Epidermal melanocyte (primary cell): ENCODE measurements at regions not wholly inside any gene's neighbourhood (a gene's known extent, or its start where the extent isn't known, plus 50 kb on each side); places are given as distances from the start of the nearest gene placed in this dataset.
"Not testable (repeated sequence)": the region's sequence is repeated elsewhere in the genome, so short reads cannot be mapped to it uniquely, and the experiment has no call there.

Experiments used
- DNase-seq: peaks from one replicate; pipeline ENCODE4 v3.0.0; 2011; ENCODE audit warnings: low spot score; ENCODE audit not compliant: insufficient read length

GRCh38 chr7:55261386-55261770 lies 103.8 kb upstream of the LANCL2 start:
- no peak for DNase-seq

- DNase-seq, result not testable (repeated sequence)
These were observed 99.8 kb upstream of the LANCL2 start for GRCh38 chr7:55265328-55265727.

- no peak for DNase-seq
These were observed 99.1 kb upstream of the LANCL2 start for GRCh38 chr7:55265836-55266642.

- DNase-seq, result no peak
These were observed 94.0 kb upstream of the LANCL2 start for GRCh38 chr7:55271069-55271626.

GRCh38 chr7:55271661-55272060 lies 93.5 kb upstream of the LANCL2 start:
- no peak for DNase-seq

GRCh38 chr7:55272328-55272727 lies 92.8 kb upstream of the LANCL2 start:
- no peak for DNase-seq

GRCh38 chr7:55273186-55273980 lies 91.8 kb upstream of the LANCL2 start:
- DNase-seq, result no peak

- DNase-seq, result no peak
These were observed 91.0 kb upstream of the LANCL2 start for GRCh38 chr7:55274156-55274555.

- DNase-seq, result no peak
These were observed 89.6 kb upstream of the LANCL2 start for GRCh38 chr7:55275291-55276200.

- DNase-seq, result no peak
These were observed 88.4 kb upstream of the LANCL2 start for GRCh38 chr7:55276572-55277295.

GRCh38 chr7:55277916-55278315 lies 87.2 kb upstream of the LANCL2 start:
- no peak for DNase-seq

- no peak for DNase-seq
These were observed 86.8 kb upstream of the LANCL2 start for GRCh38 chr7:55278321-55278720.

GRCh38 chr7:55279080-55279845 lies 85.9 kb upstream of the LANCL2 start:
- DNase-seq, result no peak

GRCh38 chr7:55280031-55280454 lies 85.1 kb upstream of the LANCL2 start:
- peak; percentile 60 for DNase-seq

- no peak for DNase-seq
These were observed 79.5 kb upstream of the LANCL2 start for GRCh38 chr7:55285665-55286064.

GRCh38 chr7:55286666-55287065 lies 78.5 kb upstream of the LANCL2 start:
- no peak for DNase-seq

- DNase-seq, result no peak
These were observed 76.9 kb upstream of the LANCL2 start for GRCh38 chr7:55288070-55288824.

GRCh38 chr7:55296070-55296469 lies 69.1 kb upstream of the LANCL2 start:
- DNase-seq, result no peak
